ENCODE measurements at regions not wholly inside any gene's neighbourhood (a gene's known extent, or its start where the extent isn't known, plus 50 kb on each side); places are given as distances from the start of the nearest gene placed in this dataset.

GRCh38 chr9:660227-660626 lies 181.3 kb upstream of the DMRT1 start:
- Histone ChIP-seq H3K4ac (ENCODE audit: low read depth, low read length) (no peak overlapping the region), H4K91ac (ENCODE audit: low read depth, low read length) (no peak overlapping the region), H3K27ac (ENCODE audit: low read depth, low read length) (no peak overlapping the region), H3K4me1 (ENCODE audit: control insufficient read depth in 1 of 2, insufficient read depth in 2 of 2, low read length in 2 of 2) (peaks cover 0 to 6% of the 10 kb centered on the region in 2 experiments), H3K79me2 (ENCODE audit: control insufficient read depth, insufficient read depth, low read length, poor library complexity) (peaks cover 3% of the 10 kb centered on the region), H3K27me3 (ENCODE audit: insufficient read depth, low read length) (no peaks in the 10 kb centered on the region), H3K4me2 (ENCODE audit: low read length) (no peak overlapping the region), H2BK12ac (ENCODE audit: low read length) (peak overlapping the region; percentile 65), H3K36me3 (ENCODE audit: control insufficient read depth in 1 of 2, insufficient read depth in 2 of 2, low read length in 2 of 2) (no peaks in the 10 kb centered on the region), H3K4me3 (ENCODE audit: low read depth, low read length) (no peak overlapping the region), H2AFZ (ENCODE audit: insufficient read depth, low read length, poor library complexity) (no peak overlapping the region), H3K23ac (ENCODE audit: low read length) (no peak overlapping the region), H3K79me1 (ENCODE audit: low read length) (peaks cover 3% of the 10 kb centered on the region), H4K8ac (ENCODE audit: low read depth, low read length) (no peak overlapping the region), H3K9me3 (ENCODE audit: insufficient read depth, low read depth, low read length) (no peaks in the 10 kb centered on the region), H4K12ac (ENCODE audit: low read depth, low read length) (peak overlapping the region; percentile 13), H2BK120ac (ENCODE audit: insufficient read depth, low read length, poor library complexity) (no peak overlapping the region), H2BK5ac (ENCODE audit: low read depth, low read length, poor library complexity) (no peak overlapping the region), H3K18ac (ENCODE audit: low read length) (peak overlapping the region; percentile 89), H2AK5ac (ENCODE audit: low read length) (peak overlapping the region; percentile 30), H3K14ac (ENCODE audit: low read length) (no peak overlapping the region), H3K9ac (ENCODE audit: low read length) (no peak overlapping the region)
- no CpG with 5 or more reads among the region's 2 CpGs for WGBS (ENCODE audit: extremely low coverage, insufficient coverage, insufficient read length)
- DNase-seq = no peak

- no peak overlapping the region for H3K4me3 ChIP-seq (ENCODE audit: low read depth, low read length)
- H4K12ac ChIP-seq (ENCODE audit: low read depth, low read length) = no peak overlapping the region
- H2AFZ ChIP-seq (ENCODE audit: insufficient read depth, low read length, poor library complexity) = no peak overlapping the region
- peaks cover 0 to 3% of the 10 kb centered on the region in 2 experiments for H3K4me1 ChIP-seq (ENCODE audit: control insufficient read depth in 1 of 2, insufficient read depth in 2 of 2, low read length in 2 of 2)
- H2BK5ac ChIP-seq (ENCODE audit: low read depth, low read length, poor library complexity) = no peak overlapping the region
- WGBS (ENCODE audit: extremely low coverage, insufficient coverage, insufficient read length) = no CpG with 5 or more reads among the region's 3 CpGs
- no peaks in the 10 kb centered on the region for H3K9me3 ChIP-seq (ENCODE audit: insufficient read depth, low read depth, low read length)
- no peaks in the 10 kb centered on the region for H3K27me3 ChIP-seq (ENCODE audit: insufficient read depth, low read length)
- H3K4me2 ChIP-seq (ENCODE audit: low read length) = no peak overlapping the region
- H4K91ac ChIP-seq (ENCODE audit: low read depth, low read length) = no peak overlapping the region
- H3K9ac ChIP-seq (ENCODE audit: low read length) = no peak overlapping the region
- H3K79me2 ChIP-seq (ENCODE audit: control insufficient read depth, insufficient read depth, low read length, poor library complexity) = peaks cover 5% of the 10 kb centered on the region
- no peak overlapping the region for H4K8ac ChIP-seq (ENCODE audit: low read depth, low read length)
- no peak overlapping the region for H2BK120ac ChIP-seq (ENCODE audit: insufficient read depth, low read length, poor library complexity)
- H3K23ac ChIP-seq (ENCODE audit: low read length) = no peak overlapping the region
- peaks cover 3% of the 10 kb centered on the region for H3K79me1 ChIP-seq (ENCODE audit: low read length)
- no peak overlapping the region for H3K27ac ChIP-seq (ENCODE audit: low read depth, low read length)
- H2BK12ac ChIP-seq (ENCODE audit: low read length) = no peak overlapping the region
- no peak for DNase-seq
- H3K18ac ChIP-seq (ENCODE audit: low read length) = no peak overlapping the region
- no peak overlapping the region for H3K14ac ChIP-seq (ENCODE audit: low read length)
- no peaks in the 10 kb centered on the region for H3K36me3 ChIP-seq (ENCODE audit: control insufficient read depth in 1 of 2, insufficient read depth in 2 of 2, low read length in 2 of 2)
- no peak overlapping the region for H3K4ac ChIP-seq (ENCODE audit: low read depth, low read length)
- no peak overlapping the region for H2AK5ac ChIP-seq (ENCODE audit: low read length)
Observed at GRCh38 chr9:663541-663940, 178.0 kb upstream of the DMRT1 start.

DNA sequence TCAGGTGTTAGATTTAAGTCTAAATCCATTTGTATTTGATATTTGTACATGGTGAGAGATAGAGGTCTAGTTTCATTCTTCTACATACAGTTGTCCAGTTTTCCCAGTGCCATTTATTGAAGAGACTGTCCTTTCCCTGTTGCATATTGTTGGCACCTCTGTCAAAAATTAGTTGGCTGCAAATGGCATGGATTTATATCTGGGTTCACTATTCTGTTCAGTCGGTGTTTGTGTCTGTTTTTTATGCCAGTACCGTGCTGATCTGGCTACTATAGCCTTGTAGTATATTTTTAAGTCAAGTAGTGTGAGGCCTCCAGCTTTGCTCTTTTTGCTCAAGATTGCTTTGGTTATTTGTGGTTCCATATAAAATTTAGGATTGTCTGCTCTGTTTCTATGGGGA lies 176.2 kb upstream of the DMRT1 start:
- Histone ChIP-seq H3K4me3 (ENCODE audit: low read depth, low read length) (no peak overlapping the region), H3K36me3 (ENCODE audit: control insufficient read depth in 1 of 2, insufficient read depth in 2 of 2, low read length in 2 of 2) (no peaks in the 10 kb centered on the region)
- no CpG with 5 or more reads among the region's 2 CpGs for WGBS (ENCODE audit: extremely low coverage, insufficient coverage, insufficient read length)

DNA sequence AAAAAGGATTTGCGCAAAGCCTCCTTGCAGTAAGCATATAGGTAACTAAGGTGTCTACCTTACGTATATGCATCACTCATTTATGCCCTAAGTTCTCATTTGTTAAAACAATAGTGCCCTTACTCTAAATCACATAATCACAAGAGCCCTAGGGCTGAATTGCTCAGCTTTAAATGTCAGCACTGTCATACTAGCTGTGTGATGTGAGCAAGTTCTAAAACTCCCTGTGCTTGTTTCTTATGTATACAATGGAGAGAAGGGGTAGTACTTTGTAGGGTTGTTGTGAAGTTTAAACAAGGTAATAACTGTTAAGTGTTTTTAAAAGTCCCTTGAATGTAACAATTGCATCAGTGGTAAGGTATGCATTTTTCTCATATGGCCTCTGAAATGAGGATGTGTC lies 169.5 kb upstream of the DMRT1 start:
- H2AK5ac ChIP-seq (ENCODE audit: low read length) = no peak overlapping the region
- H4K12ac ChIP-seq (ENCODE audit: low read depth, low read length) = no peak overlapping the region
- no peak overlapping the region for H3K23ac ChIP-seq (ENCODE audit: low read length)
- no peak overlapping the region for H3K14ac ChIP-seq (ENCODE audit: low read length)
- H3K4ac ChIP-seq (ENCODE audit: low read depth, low read length) = no peak overlapping the region
- peak in 1 of 2 donors; percentile 41 for DNase-seq
- H3K27ac ChIP-seq (ENCODE audit: low read depth, low read length) = no peak overlapping the region
- no peaks in the 10 kb centered on the region for H3K79me2 ChIP-seq (ENCODE audit: control insufficient read depth, insufficient read depth, low read length, poor library complexity)
- H3K36me3 ChIP-seq (ENCODE audit: control insufficient read depth in 1 of 2, insufficient read depth in 2 of 2, low read length in 2 of 2) = no peaks in the 10 kb centered on the region
- no peak overlapping the region for H2BK5ac ChIP-seq (ENCODE audit: low read depth, low read length, poor library complexity)
- H3K27me3 ChIP-seq (ENCODE audit: insufficient read depth, low read length) = no peaks in the 10 kb centered on the region
- H2BK12ac ChIP-seq (ENCODE audit: low read length) = no peak overlapping the region
- no peak overlapping the region for H2AFZ ChIP-seq (ENCODE audit: insufficient read depth, low read length, poor library complexity)
- H4K91ac ChIP-seq (ENCODE audit: low read depth, low read length) = no peak overlapping the region
- H3K9ac ChIP-seq (ENCODE audit: low read length) = no peak overlapping the region
- no peak overlapping the region for H3K18ac ChIP-seq (ENCODE audit: low read length)
- H3K79me1 ChIP-seq (ENCODE audit: low read length) = peaks cover 6% of the 10 kb centered on the region
- no peak overlapping the region for H4K8ac ChIP-seq (ENCODE audit: low read depth, low read length)
- peaks cover 7 to 9% of the 10 kb centered on the region in 2 experiments for H3K4me1 ChIP-seq (ENCODE audit: control insufficient read depth in 1 of 2, insufficient read depth in 2 of 2, low read length in 2 of 2)
- no CpG with 5 or more reads among the region's 2 CpGs for WGBS (ENCODE audit: extremely low coverage, insufficient coverage, insufficient read length)
- no peak overlapping the region for H2BK120ac ChIP-seq (ENCODE audit: insufficient read depth, low read length, poor library complexity)
- H3K9me3 ChIP-seq (ENCODE audit: insufficient read depth, low read depth, low read length) = no peaks in the 10 kb centered on the region
- no peak overlapping the region for H3K4me2 ChIP-seq (ENCODE audit: low read length)
- H3K4me3 ChIP-seq (ENCODE audit: low read depth, low read length) = no peak overlapping the region

More for the DNA sequence above, 176.2 kb upstream of the DMRT1 start:
- H3K9me3 ChIP-seq (ENCODE audit: insufficient read depth, low read depth, low read length) = no peaks in the 10 kb centered on the region
- H3K4ac ChIP-seq (ENCODE audit: low read depth, low read length) = no peak overlapping the region
- H2BK12ac ChIP-seq (ENCODE audit: low read length) = no peak overlapping the region
- peaks cover 3% of the 10 kb centered on the region for H3K79me1 ChIP-seq (ENCODE audit: low read length)
- H2BK120ac ChIP-seq (ENCODE audit: insufficient read depth, low read length, poor library complexity) = no peak overlapping the region
- H3K9ac ChIP-seq (ENCODE audit: low read length) = no peak overlapping the region
- H3K4me2 ChIP-seq (ENCODE audit: low read length) = no peak overlapping the region
- H3K27me3 ChIP-seq (ENCODE audit: insufficient read depth, low read length) = no peaks in the 10 kb centered on the region
- no peak overlapping the region for H3K18ac ChIP-seq (ENCODE audit: low read length)
- H3K23ac ChIP-seq (ENCODE audit: low read length) = no peak overlapping the region
- no peak overlapping the region for H4K12ac ChIP-seq (ENCODE audit: low read depth, low read length)
- H4K8ac ChIP-seq (ENCODE audit: low read depth, low read length) = no peak overlapping the region
- peaks cover 5% of the 10 kb centered on the region for H3K79me2 ChIP-seq (ENCODE audit: control insufficient read depth, insufficient read depth, low read length, poor library complexity)
- no peak overlapping the region for H2AFZ ChIP-seq (ENCODE audit: insufficient read depth, low read length, poor library complexity)
- H2BK5ac ChIP-seq (ENCODE audit: low read depth, low read length, poor library complexity) = no peak overlapping the region
- H3K4me1 ChIP-seq (ENCODE audit: control insufficient read depth in 1 of 2, insufficient read depth in 2 of 2, low read length in 2 of 2) = peaks cover under 1 to 3% of the 10 kb centered on the region in 2 experiments
- no peak overlapping the region for H2AK5ac ChIP-seq (ENCODE audit: low read length)
- no peak overlapping the region for H4K91ac ChIP-seq (ENCODE audit: low read depth, low read length)
- no peak overlapping the region for H3K14ac ChIP-seq (ENCODE audit: low read length)
- no peak overlapping the region for H3K27ac ChIP-seq (ENCODE audit: low read depth, low read length)
- no peak for DNase-seq

All from trophoblast cell (in vitro differentiated cells and primary cell).